IMR-90 (cell line): ENCODE measurements at regions not wholly inside any gene's neighbourhood (a gene's known extent, or its start where the extent isn't known, plus 50 kb on each side); places are given as distances from the start of the nearest gene placed in this dataset.

Experiments used
- ATAC-seq: fragments of 200-7000 bp; cut with Tn5 transposase; 2 replicates; pipeline ENCODE4 v1.9.1; 2020; ENCODE audit warnings: low read depth, mild to moderate bottlenecking, moderate library complexity
- BruUV-seq: library from RNA; stranded (reverse); fragments of 400-500 nt; replicated peaks from 2 replicates; lab custom pipeline; 2021; lab: Mats Ljungman, UMichigan
- CTCF ChIA-PET: fragments of 300-600 bp; formaldehyde crosslinking; extraction: SDS; loops from one replicate; lab custom pipeline; 2021; ENCODE audit warnings: antibody characterized with exemption; lab: Yijun Ruan, JAX
- POLR2A ChIA-PET: fragments of 300-600 bp; sonication (Branson Sonifier 250); formaldehyde crosslinking; loops from one replicate; lab custom pipeline; 2022; ENCODE audit warnings: antibody characterized with exemption; ENCODE audit not compliant: unreplicated experiment; lab: Charles Lee
- DNase-seq: peaks from one replicate; pipeline ENCODE4 v3.0.0; 2013
- H2AFZ ChIP-seq: replicated peaks from 2 replicates; pipeline ENCODE3; 2013; ENCODE audit warnings: low read length, mild to moderate bottlenecking; ENCODE audit not compliant: poor library complexity
- H2AK5ac ChIP-seq: 2 replicates; pipeline ENCODE4 v1.6.1; 2013; ENCODE audit warnings: low read depth, low read length, inconsistent platforms
- H2AK9ac ChIP-seq: replicated peaks from 2 replicates; pipeline ENCODE3; 2013; ENCODE audit warnings: mild to moderate bottlenecking, low read depth, low read length, moderate library complexity; ENCODE audit not compliant: poor library complexity
- H2BK120ac ChIP-seq: 2 replicates; pipeline ENCODE4 v1.6.1; 2013; ENCODE audit warnings: low read depth, low read length, inconsistent platforms
- H2BK15ac ChIP-seq: 3 replicates; pipeline ENCODE4 v1.6.1; 2013; ENCODE audit warnings: low read depth, low read length, inconsistent platforms
- H2BK20ac ChIP-seq: 2 replicates; pipeline ENCODE4 v1.6.1; 2013; ENCODE audit warnings: low read depth, mild to moderate bottlenecking, inconsistent platforms, low read length, moderate library complexity
- H2BK5ac ChIP-seq: 2 replicates; pipeline ENCODE4 v1.6.1; 2013; ENCODE audit warnings: mild to moderate bottlenecking, low read depth, low read length, inconsistent platforms; ENCODE audit not compliant: poor library complexity, severe bottlenecking
- H3K14ac ChIP-seq: replicated peaks from 2 replicates; pipeline ENCODE4 v1.6.1; 2013; ENCODE audit warnings: low read depth, low read length, inconsistent platforms
- H3K18ac ChIP-seq: 2 replicates; pipeline ENCODE4 v1.6.1; 2013; ENCODE audit warnings: low read depth, low read length, control low read depth
- H3K23ac ChIP-seq: 2 replicates; pipeline ENCODE4 v1.6.1; 2013; ENCODE audit warnings: low read depth, low read length, inconsistent platforms
- H3K27ac ChIP-seq: 2 replicates; pipeline ENCODE4 v1.5.1; 2013; ENCODE audit warnings: mild to moderate bottlenecking, control low read depth, low read length; ENCODE audit not compliant: insufficient read depth
- H3K27me3 ChIP-seq: 2 replicates; pipeline ENCODE4 v1.6.1; 2013; ENCODE audit warnings: low read length; ENCODE audit not compliant: control insufficient read depth, insufficient read depth
- H3K36me3 ChIP-seq: 2 replicates; pipeline ENCODE4 v1.6.1; 2013; ENCODE audit warnings: low read length, mixed read lengths; ENCODE audit not compliant: control insufficient read depth, insufficient read depth
- H3K4ac ChIP-seq: 2 replicates; pipeline ENCODE4 v1.6.1; 2013; ENCODE audit warnings: low read depth, low read length, inconsistent platforms
- H3K4me1 ChIP-seq: 2 replicates; pipeline ENCODE4 v1.6.1; 2013; ENCODE audit warnings: low read length, mixed read lengths; ENCODE audit not compliant: control insufficient read depth, insufficient read depth
- H3K4me2 ChIP-seq: 2 replicates; pipeline ENCODE4 v1.6.1; 2013; ENCODE audit warnings: low read depth, mild to moderate bottlenecking, control low read depth, low read length, moderate library complexity
- H3K4me3 ChIP-seq: 2 replicates; pipeline ENCODE4 v1.5.1; 2013; ENCODE audit warnings: low read depth, mild to moderate bottlenecking, control low read depth, low read length, moderate library complexity; ENCODE audit not compliant: insufficient read depth
- H3K56ac ChIP-seq: 2 replicates; pipeline ENCODE4 v1.6.1; 2013; ENCODE audit warnings: low read length, inconsistent platforms; ENCODE audit not compliant: insufficient read depth; ENCODE audit errors: extremely low read depth
- H3K79me1 ChIP-seq, 2 experiments: 2 replicates each; pipeline ENCODE4 v1.6.1; 2013; ENCODE audit warnings: low read length in 2 of 2, inconsistent platforms in 1 of 2, low read depth in 1 of 2
- H3K9ac ChIP-seq: 2 replicates; pipeline ENCODE4 v1.6.1; 2013; ENCODE audit warnings: low read depth, low read length, control low read depth
- H3K9me1 ChIP-seq: 2 replicates; pipeline ENCODE4 v1.6.1; 2013; ENCODE audit warnings: low read length, inconsistent platforms; ENCODE audit not compliant: insufficient read depth
- H3K9me3 ChIP-seq: 2 replicates; pipeline ENCODE4 v1.6.1; 2013; ENCODE audit warnings: low read length; ENCODE audit not compliant: control insufficient read depth, insufficient read depth
- H4K20me1 ChIP-seq: 2 replicates; pipeline ENCODE4 v1.6.1; 2013; ENCODE audit warnings: low read length, inconsistent platforms; ENCODE audit not compliant: insufficient read depth
- H4K5ac ChIP-seq: 2 replicates; pipeline ENCODE4 v1.6.1; 2013; ENCODE audit warnings: mild to moderate bottlenecking, low read depth, low read length, control low read depth
- H4K8ac ChIP-seq, 2 experiments: 2 replicates each; pipeline ENCODE4 v1.6.1; 2013; ENCODE audit warnings: low read depth in 2 of 2, low read length in 2 of 2, control low read depth in 1 of 2, inconsistent platforms in 1 of 2
- H4K91ac ChIP-seq: 2 replicates; pipeline ENCODE4 v1.6.1; 2013; ENCODE audit warnings: low read depth, low read length, inconsistent platforms; ENCODE audit not compliant: insufficient read depth
- BHLHE40 ChIP-seq: fragments of 150-350 bp; IDR thresholded peaks from 2 replicates; pipeline ENCODE4 v1.6.1; 2016; ENCODE audit warnings: mild to moderate bottlenecking, low read depth, low read length
- CEBPB ChIP-seq: IDR thresholded peaks from 2 replicates; pipeline ENCODE4 v1.6.1; 2012; ENCODE audit warnings: low read depth, low read length, improper control_type of control experiment
- CHD1 ChIP-seq: IDR thresholded peaks from 2 replicates; pipeline ENCODE4 v1.6.1; 2012; ENCODE audit warnings: low read depth, low read length, improper control_type of control experiment
- FOS ChIP-seq: fragments of 150-350 bp; IDR thresholded peaks from 2 replicates; pipeline ENCODE4 v1.6.1; 2016; ENCODE audit warnings: low read depth, low read length
- MAFK ChIP-seq: IDR thresholded peaks from 2 replicates; pipeline ENCODE4 v1.6.1; 2012; ENCODE audit warnings: low read depth, low read length, improper control_type of control experiment
- MAZ ChIP-seq: IDR thresholded peaks from 2 replicates; pipeline ENCODE4 v1.6.1; 2012; ENCODE audit warnings: low read depth, mild to moderate bottlenecking, low read length, improper control_type of control experiment, moderate library complexity, borderline replicate concordance
- MXI1 ChIP-seq: IDR thresholded peaks from 2 replicates; pipeline ENCODE4 v1.6.1; 2012; ENCODE audit warnings: low read depth, mild to moderate bottlenecking, low read length, moderate library complexity, borderline replicate concordance
- NFE2L2 ChIP-seq: fragments of 150-350 bp; IDR thresholded peaks from 2 replicates; pipeline ENCODE4 v1.6.1; 2016; ENCODE audit warnings: low read depth, mild to moderate bottlenecking, low read length
- POLR2A ChIP-seq: IDR thresholded peaks from 2 replicates; pipeline ENCODE4 v1.6.1; 2012; ENCODE audit warnings: mild to moderate bottlenecking, low read depth, low read length
- RAD21 ChIP-seq: IDR thresholded peaks from 2 replicates; pipeline ENCODE4 v1.6.1; 2012; ENCODE audit warnings: low read length, improper control_type of control experiment
- RCOR1 ChIP-seq: IDR thresholded peaks from 2 replicates; pipeline ENCODE4 v1.6.1; 2012; ENCODE audit warnings: mild to moderate bottlenecking, low read length, improper control_type of control experiment; ENCODE audit not compliant: insufficient replicate concordance
- RFX5 ChIP-seq: IDR thresholded peaks from 2 replicates; pipeline ENCODE4 v1.8.0; 2012; ENCODE audit warnings: low read depth, mild to moderate bottlenecking, low read length, moderate library complexity
- SMC3 ChIP-seq: fragments of 150-350 bp; IDR thresholded peaks from 2 replicates; pipeline ENCODE4 v1.6.1; 2016; ENCODE audit warnings: low read depth, mild to moderate bottlenecking, antibody characterized with exemption, low read length, moderate library complexity
- WGBS, 2 experiments: methylation state at CpG; one replicate each; pipeline versions ENCODE4 v1.1.5 to v1.1.7; 2013; ENCODE audit warnings: missing lambda C conversion rate in 2 of 2; ENCODE audit not compliant: insufficient read length in 1 of 2; ENCODE audit errors: extremely low coverage in 2 of 2; 5-methylcytosine and 5-hydroxymethylcytosine counted together
- dilution Hi-C: fragments of 300-500 bp; cut with HindIII; formaldehyde crosslinking; loops from one replicate; pipeline ENCODE4 v1.14.3; 2018; ENCODE audit warnings: low sequenced_read_pairs; ENCODE audit not compliant: unreplicated experiment
- in situ Hi-C: fragments of 300-500 bp; cut with MboI; formaldehyde crosslinking; loops from 3 replicates; pipeline ENCODE4 v1.14.3; 2019; ENCODE audit warnings: low sequenced_read_pairs, inconsistent platforms, mixed read lengths
- intact Hi-C: fragments of 100-400 bp; cut with micrococcal nuclease; formaldehyde crosslinking; loops from 2 replicates; pipeline ENCODE4 v1.10.0; 2022
- TF ChIP-seq, protein P1 (sequence below): fragments of 150-350 bp; IDR thresholded peaks from 2 replicates; pipeline ENCODE4 v1.6.1; 2016; ENCODE audit warnings: low read depth, mild to moderate bottlenecking, low read length, moderate library complexity, borderline replicate concordance
- TF ChIP-seq, protein P2 (sequence below): conservative IDR thresholded peaks from 2 replicates; pipeline ENCODE4 v1.5.1; 2012; ENCODE audit warnings: mild to moderate bottlenecking, low read depth, low read length, improper control_type of control experiment

DNA sequence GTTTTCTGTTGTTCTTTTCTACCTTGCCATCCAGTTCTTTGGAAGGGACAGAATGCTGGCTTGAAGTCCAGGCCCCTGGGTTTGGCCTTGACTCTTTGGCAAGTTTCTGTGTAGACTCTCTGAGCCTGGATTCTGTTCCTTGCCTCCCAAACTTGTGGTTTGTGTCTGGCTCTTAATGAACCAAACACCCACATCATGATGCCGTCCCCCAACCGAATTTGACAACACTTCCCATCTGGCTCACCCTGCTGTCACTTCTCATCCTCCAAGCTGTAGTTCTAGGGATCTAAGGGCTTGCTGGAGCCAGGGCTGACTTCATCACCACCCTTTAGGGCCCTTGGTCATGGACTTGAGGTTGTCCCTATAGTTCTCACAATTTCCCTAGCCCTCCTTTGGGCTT lies 68.9 kb upstream of the CELF4 start:
- Histone ChIP-seq H2AK9ac (no peak overlapping the region), H3K23ac (no peak overlapping the region), H3K4me1 (no peaks in the 10 kb centered on the region), H2AFZ (no peak overlapping the region), H4K5ac (no peak overlapping the region), H4K20me1 (no peaks in the 10 kb centered on the region), H3K9ac (no peak overlapping the region), H2BK5ac (no peak overlapping the region), H2BK20ac (no peak overlapping the region), H3K27ac (no peak overlapping the region), H3K18ac (no peak overlapping the region), H4K91ac (no peak overlapping the region), H3K56ac (no peak overlapping the region), H3K9me3 (peaks cover 19% of the 10 kb centered on the region), H3K14ac (no peak overlapping the region), H2AK5ac (no peak overlapping the region), H3K4ac (no peak overlapping the region), H3K4me3 (no peak overlapping the region), H3K4me2 (no peak overlapping the region), H4K8ac (no peak overlapping the region), H3K36me3 (no peaks in the 10 kb centered on the region), H3K79me1 (no peaks in the 10 kb centered on the region), H3K27me3 (no peaks in the 10 kb centered on the region), H2BK15ac (no peak overlapping the region), H2BK120ac (no peak overlapping the region), H3K9me1 (no peaks in the 10 kb centered on the region)
- dilution Hi-C loops: no loop called here
- BruUV-seq: no TSS peak
- DNase-seq: no peak
- POLR2A ChIA-PET: no interaction called here
- WGBS, 2 experiments: no CpG with 5 or more reads among the region's 2 CpGs
- TF ChIP-seq, protein P1, sequence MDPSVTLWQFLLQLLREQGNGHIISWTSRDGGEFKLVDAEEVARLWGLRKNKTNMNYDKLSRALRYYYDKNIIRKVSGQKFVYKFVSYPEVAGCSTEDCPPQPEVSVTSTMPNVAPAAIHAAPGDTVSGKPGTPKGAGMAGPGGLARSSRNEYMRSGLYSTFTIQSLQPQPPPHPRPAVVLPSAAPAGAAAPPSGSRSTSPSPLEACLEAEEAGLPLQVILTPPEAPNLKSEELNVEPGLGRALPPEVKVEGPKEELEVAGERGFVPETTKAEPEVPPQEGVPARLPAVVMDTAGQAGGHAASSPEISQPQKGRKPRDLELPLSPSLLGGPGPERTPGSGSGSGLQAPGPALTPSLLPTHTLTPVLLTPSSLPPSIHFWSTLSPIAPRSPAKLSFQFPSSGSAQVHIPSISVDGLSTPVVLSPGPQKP: no peak
- TF ChIP-seq RFX5 (no peak), CHD1 (no peak), RCOR1 (no peak), CEBPB (no peak), SMC3 (no peak), POLR2A (no peak), RAD21 (no peak), MAFK (no peak), MXI1 (no peak), FOS (no peak), MAZ (no peak), NFE2L2 (no peak), BHLHE40 (no peak)
- TF ChIP-seq, protein P2, sequence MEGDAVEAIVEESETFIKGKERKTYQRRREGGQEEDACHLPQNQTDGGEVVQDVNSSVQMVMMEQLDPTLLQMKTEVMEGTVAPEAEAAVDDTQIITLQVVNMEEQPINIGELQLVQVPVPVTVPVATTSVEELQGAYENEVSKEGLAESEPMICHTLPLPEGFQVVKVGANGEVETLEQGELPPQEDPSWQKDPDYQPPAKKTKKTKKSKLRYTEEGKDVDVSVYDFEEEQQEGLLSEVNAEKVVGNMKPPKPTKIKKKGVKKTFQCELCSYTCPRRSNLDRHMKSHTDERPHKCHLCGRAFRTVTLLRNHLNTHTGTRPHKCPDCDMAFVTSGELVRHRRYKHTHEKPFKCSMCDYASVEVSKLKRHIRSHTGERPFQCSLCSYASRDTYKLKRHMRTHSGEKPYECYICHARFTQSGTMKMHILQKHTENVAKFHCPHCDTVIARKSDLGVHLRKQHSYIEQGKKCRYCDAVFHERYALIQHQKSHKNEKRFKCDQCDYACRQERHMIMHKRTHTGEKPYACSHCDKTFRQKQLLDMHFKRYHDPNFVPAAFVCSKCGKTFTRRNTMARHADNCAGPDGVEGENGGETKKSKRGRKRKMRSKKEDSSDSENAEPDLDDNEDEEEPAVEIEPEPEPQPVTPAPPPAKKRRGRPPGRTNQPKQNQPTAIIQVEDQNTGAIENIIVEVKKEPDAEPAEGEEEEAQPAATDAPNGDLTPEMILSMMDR: no peak
- ATAC-seq: no peak
- in situ Hi-C loops: no loop called here
- intact Hi-C loops: no loop called here
- CTCF ChIA-PET: no interaction called here
